ENCODE measurements at regions not wholly inside any gene's neighbourhood (a gene's known extent, or its start where the extent isn't known, plus 50 kb on each side); places are given as distances from the start of the nearest gene placed in this dataset.

- 4% methylated on average over 11 of the region's 15 CpGs for WGBS (ENCODE audit: low lambda C conversion rate)
- Histone ChIP-seq H3K9ac (no peak overlapping the region), H3K4me1 (ENCODE audit: control insufficient read depth in 1 of 2, insufficient read depth in 2 of 2, low read depth in 1 of 2, low read length in 1 of 2) (no peaks in the 10 kb centered on the region), H3K9me3 (no peaks in the 10 kb centered on the region), H3K36me3 (replicated peaks in 1 of 2; ENCODE audit: control insufficient read depth in 1 of 2, insufficient read depth in 2 of 2, low read length in 1 of 2) (no peaks in the 10 kb centered on the region), H3K79me2 (ENCODE audit: insufficient read depth) (no peaks in the 10 kb centered on the region), H3K27me3 (ENCODE audit: insufficient read depth) (peaks cover 65% of the 10 kb centered on the region; the same call in 1 of the 2 replicates), H3K9me2 (no peaks in the 10 kb centered on the region), H3K4me3 (ENCODE audit: low read depth in 2 of 2, low read length in 1 of 2) (no peak overlapping the region), H2AFZ (ENCODE audit: low read depth) (no peak overlapping the region), H3F3A (replicated peaks; ENCODE audit: insufficient read depth) (no peaks in the 10 kb centered on the region), H4K20me1 (ENCODE audit: insufficient read depth) (no peaks in the 10 kb centered on the region), H3K4me2 (no peak overlapping the region), H3K27ac (ENCODE audit: low read depth in 2 of 2, low read length in 1 of 2) (no peak overlapping the region)
- no peak for DNase-seq
- ChIA-PET CTCF (interaction anchor here (1.2 kb wide), 1 partner anchor 10 kb away, joined by 3 read pairs; no protein-coding TSS in a partner anchor), POLR2A (no interaction called here)
- TF ChIP-seq YY1 (IDR thresholded peaks at IDR 0.05; ENCODE audit: low read depth) = no peak
- TF ChIP-seq GABPA (IDR thresholded peaks at IDR 0.05; ENCODE audit: low read depth) = no peak
- TF ChIP-seq PBX3 (IDR thresholded peaks at IDR 0.05) = no peak
- no peak for TF ChIP-seq RXRA (IDR thresholded peaks at IDR 0.05; ENCODE audit: borderline replicate concordance, low read depth)
- TF ChIP-seq USF2 (IDR thresholded peaks at IDR 0.05; ENCODE audit: borderline replicate concordance, low read depth, low read length) = no peak
- TF ChIP-seq RFX5 (IDR thresholded peaks at IDR 0.05; ENCODE audit: low read length) = no peak
Measured at GRCh38 chr12:4133636-4134447, 139.7 kb upstream of the CCND2 start.

GRCh38 chr12:4133029-4133428, 140.5 kb upstream of the CCND2 start:
- POLR2A ChIA-PET = no interaction called here

GRCh38 chr12:4121506-4122020, 152.0 kb upstream of the CCND2 start:
- no peak overlapping the region for H2AFZ ChIP-seq (ENCODE audit: low read depth)
- WGBS (ENCODE audit: low lambda C conversion rate) = 0% methylated on average over 6 of the region's 6 CpGs
- H3K4me1 ChIP-seq (ENCODE audit: control insufficient read depth in 1 of 2, insufficient read depth in 2 of 2, low read depth in 1 of 2, low read length in 1 of 2) = no peaks in the 10 kb centered on the region
- H4K20me1 ChIP-seq (ENCODE audit: insufficient read depth) = 0 out of 2 replicates have a peak, but pooled peaks cover 3% of the 10 kb centered on the region
- no peak overlapping the region for H3K4me3 ChIP-seq (ENCODE audit: low read depth in 2 of 2, low read length in 1 of 2)
- no peaks in the 10 kb centered on the region for H3K79me2 ChIP-seq (ENCODE audit: insufficient read depth)
- no peaks in the 10 kb centered on the region for H3K9me3 ChIP-seq
- H3K27me3 ChIP-seq (ENCODE audit: insufficient read depth) = peaks cover 39% of the 10 kb centered on the region
- H3F3A ChIP-seq (replicated peaks; ENCODE audit: insufficient read depth) = no peaks in the 10 kb centered on the region
- H3K27ac ChIP-seq (ENCODE audit: low read depth in 2 of 2, low read length in 1 of 2) = no peak overlapping the region
- no peaks in the 10 kb centered on the region for H3K9me2 ChIP-seq
- no peak overlapping the region for H3K4me2 ChIP-seq
- POLR2A ChIA-PET = no interaction called here
- DNase-seq = no peak
- H3K36me3 ChIP-seq (replicated peaks in 1 of 2; ENCODE audit: control insufficient read depth in 1 of 2, insufficient read depth in 2 of 2, low read length in 1 of 2) = no peaks in the 10 kb centered on the region
- H3K9ac ChIP-seq = no peak overlapping the region
- CTCF ChIA-PET = no interaction called here
- TF ChIP-seq NRF1 (IDR thresholded peaks at IDR 0.05; ENCODE audit: low read depth, low read length) (no peak), RCOR1 (IDR thresholded peaks at IDR 0.05; ENCODE audit: low read length) (no peak), REST (IDR thresholded peaks at IDR 0.05; ENCODE audit: low read depth, low read length) (no peak), NFIC (IDR thresholded peaks at IDR 0.05; ENCODE audit: borderline replicate concordance) (no peak), ELF1 (IDR thresholded peaks at IDR 0.05) (no peak), SIN3A (IDR thresholded peaks at IDR 0.05; ENCODE audit: borderline replicate concordance, low read depth, low read length) (no peak), RAD21 (IDR thresholded peaks at IDR 0.05; ENCODE audit: low read length) (no peak)

More at GRCh38 chr12:4133029-4133428, 140.5 kb upstream of the CCND2 start:
- Histone ChIP-seq H3K9me2 (no peaks in the 10 kb centered on the region), H3K4me3 (ENCODE audit: low read depth in 2 of 2, low read length in 1 of 2) (no peak overlapping the region), H3F3A (replicated peaks; ENCODE audit: insufficient read depth) (no peaks in the 10 kb centered on the region), H2AFZ (ENCODE audit: low read depth) (no peak overlapping the region), H3K4me2 (no peak overlapping the region), H3K36me3 (replicated peaks in 1 of 2; ENCODE audit: control insufficient read depth in 1 of 2, insufficient read depth in 2 of 2, low read length in 1 of 2) (no peaks in the 10 kb centered on the region), H3K9ac (no peak overlapping the region), H3K9me3 (no peaks in the 10 kb centered on the region), H4K20me1 (ENCODE audit: insufficient read depth) (no peaks in the 10 kb centered on the region), H3K27ac (ENCODE audit: low read depth in 2 of 2, low read length in 1 of 2) (no peak overlapping the region), H3K27me3 (ENCODE audit: insufficient read depth) (peaks cover 65% of the 10 kb centered on the region; the same call in 1 of the 2 replicates), H3K4me1 (ENCODE audit: control insufficient read depth in 1 of 2, insufficient read depth in 2 of 2, low read depth in 1 of 2, low read length in 1 of 2) (no peaks in the 10 kb centered on the region), H3K79me2 (ENCODE audit: insufficient read depth) (no peaks in the 10 kb centered on the region)
- CTCF ChIA-PET = interaction anchor here (1.0 kb wide), 1 partner anchor 95 kb away, joined by 3 read pairs; no protein-coding TSS in a partner anchor
- WGBS (ENCODE audit: low lambda C conversion rate) = 0% methylated on average over 1 of the region's 5 CpGs
- TF ChIP-seq NFIC (IDR thresholded peaks at IDR 0.05; ENCODE audit: borderline replicate concordance) (no peak), GABPA (IDR thresholded peaks at IDR 0.05; ENCODE audit: low read depth) (no peak)
- no peak for DNase-seq
